Stimulated activated CD8-positive, alpha-beta memory T cell treated with anti-CD3 and anti-CD28 coated beads, Interleukin-7, amount 100 ng/mL, for 1 hour (primary cell): ENCODE measurements at regions not wholly inside any gene's neighbourhood (a gene's known extent, or its start where the extent isn't known, plus 50 kb on each side); places are given as distances from the start of the nearest gene placed in this dataset.
"Not testable (repeated sequence)": the region's sequence is repeated elsewhere in the genome, so short reads cannot be mapped to it uniquely, and the experiment has no call there.

Experiments
- DNase-seq, 2 donors: peaks; one replicate each; pipeline ENCODE4 v3.0.0-alpha.2; 2020; ENCODE audit warnings: low read depth in 2 of 2

DNA sequence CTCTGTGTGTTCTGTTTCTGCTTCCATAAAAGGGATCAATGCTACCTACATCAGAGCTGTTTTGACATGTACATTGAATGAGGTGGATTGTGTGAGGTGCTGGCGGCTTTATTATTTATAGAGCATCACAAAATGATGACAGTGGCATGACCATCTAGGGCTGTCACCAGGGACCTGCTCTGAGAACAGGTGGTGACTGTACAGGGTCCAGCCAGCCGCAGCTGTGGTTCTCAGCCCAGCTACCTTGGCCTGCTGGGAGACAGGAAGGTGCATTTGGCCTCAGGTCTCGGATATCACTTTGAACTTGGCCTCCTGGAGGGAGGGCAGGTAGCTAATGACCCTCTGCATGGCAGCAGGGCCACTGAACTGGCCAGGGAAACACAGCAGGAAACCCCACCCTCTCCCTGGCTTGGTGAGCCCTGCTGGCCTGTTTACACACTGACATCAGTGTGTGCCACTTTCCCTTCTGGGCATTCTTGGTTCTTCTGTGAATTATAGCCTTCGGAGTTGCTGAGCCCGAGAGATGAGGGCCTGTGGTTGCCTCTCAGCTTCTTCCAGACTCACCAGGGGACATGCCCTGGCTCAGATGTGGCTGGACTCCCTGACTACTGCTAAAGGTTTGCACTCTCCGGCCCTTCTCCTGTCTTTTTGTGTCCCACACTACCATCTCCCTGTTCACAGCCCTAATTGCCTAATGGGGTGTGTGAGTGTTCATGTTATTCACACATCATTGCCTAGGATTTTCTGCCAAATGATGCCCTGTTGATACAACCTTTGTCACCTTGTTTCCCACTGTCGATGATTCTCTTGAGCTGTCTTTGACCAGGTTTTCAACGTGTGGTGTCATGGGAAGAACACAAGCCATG, 109.2 kb upstream of the RAB12 start:
- DNase-seq = no peak

- no peak for DNase-seq
Observed at GRCh38 chr18:8501044-8501443, 108.2 kb upstream of the RAB12 start.

DNA sequence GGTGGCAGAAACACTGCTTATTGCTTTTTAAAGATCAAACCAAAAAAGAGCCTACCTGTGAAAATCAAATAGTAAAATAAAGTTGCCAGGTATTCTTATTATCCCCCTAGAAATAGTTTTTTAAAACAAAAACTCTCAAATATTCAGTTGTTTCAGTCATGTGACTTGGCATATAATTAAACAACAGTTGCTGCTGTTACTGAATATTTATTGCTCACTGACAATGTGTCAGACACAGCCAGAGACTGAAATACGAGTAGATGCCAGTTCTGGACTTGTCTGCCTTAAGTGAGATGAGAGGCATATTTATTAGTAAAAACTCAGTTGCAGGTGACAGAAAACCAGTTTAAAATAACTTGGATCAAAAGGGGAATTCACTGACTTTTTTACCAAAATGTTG, 106.0 kb upstream of the RAB12 start:
- no peak for DNase-seq

DNA sequence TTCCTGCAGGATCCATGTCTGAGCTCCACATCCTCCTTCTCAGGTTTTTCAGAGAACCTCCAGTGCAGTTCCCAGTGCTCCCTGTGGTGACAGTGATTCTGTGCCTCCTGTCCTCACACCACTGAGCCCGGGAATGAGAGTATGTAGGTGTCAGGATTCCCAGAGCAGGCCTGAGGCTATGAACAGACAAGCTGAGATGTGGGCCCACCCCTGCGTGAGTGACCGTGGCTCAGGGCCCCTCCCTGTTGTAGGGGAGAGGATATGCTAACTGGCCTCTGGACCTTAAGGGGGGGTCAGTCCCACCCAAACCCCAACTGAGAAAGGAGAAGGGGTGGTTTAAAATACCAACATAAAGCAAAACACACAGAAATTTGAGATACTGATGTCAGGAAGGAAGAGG, 104.8 kb upstream of the RAB12 start:
- DNase-seq = no peak

DNA sequence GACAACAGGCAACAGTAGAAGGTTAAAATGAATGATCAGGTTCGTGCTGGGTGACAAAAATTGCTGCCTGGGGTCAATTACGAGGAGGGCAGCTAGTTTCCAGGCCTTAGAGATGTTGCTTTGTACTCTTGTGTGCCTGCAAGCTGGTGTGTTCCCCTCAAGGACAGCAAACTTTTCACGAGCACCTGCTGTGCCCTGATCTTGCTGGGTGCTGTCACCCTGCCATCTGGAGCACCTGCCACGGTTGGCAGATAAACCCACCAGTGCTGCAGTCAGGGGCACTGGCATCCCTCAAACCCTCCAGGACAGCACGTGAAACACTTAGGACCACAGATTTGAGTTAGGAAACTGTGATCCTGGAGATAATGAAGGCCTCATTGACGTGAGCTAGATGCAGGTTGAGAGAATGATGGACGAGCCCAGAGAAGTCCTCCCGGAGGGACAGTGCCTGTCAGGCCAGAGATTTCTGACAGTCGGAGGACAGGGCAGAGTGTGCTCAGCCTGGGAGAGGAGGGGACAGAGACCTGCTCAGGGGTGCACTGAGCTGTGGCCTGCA, 104.3 kb upstream of the RAB12 start:
- DNase-seq = no peak

DNA sequence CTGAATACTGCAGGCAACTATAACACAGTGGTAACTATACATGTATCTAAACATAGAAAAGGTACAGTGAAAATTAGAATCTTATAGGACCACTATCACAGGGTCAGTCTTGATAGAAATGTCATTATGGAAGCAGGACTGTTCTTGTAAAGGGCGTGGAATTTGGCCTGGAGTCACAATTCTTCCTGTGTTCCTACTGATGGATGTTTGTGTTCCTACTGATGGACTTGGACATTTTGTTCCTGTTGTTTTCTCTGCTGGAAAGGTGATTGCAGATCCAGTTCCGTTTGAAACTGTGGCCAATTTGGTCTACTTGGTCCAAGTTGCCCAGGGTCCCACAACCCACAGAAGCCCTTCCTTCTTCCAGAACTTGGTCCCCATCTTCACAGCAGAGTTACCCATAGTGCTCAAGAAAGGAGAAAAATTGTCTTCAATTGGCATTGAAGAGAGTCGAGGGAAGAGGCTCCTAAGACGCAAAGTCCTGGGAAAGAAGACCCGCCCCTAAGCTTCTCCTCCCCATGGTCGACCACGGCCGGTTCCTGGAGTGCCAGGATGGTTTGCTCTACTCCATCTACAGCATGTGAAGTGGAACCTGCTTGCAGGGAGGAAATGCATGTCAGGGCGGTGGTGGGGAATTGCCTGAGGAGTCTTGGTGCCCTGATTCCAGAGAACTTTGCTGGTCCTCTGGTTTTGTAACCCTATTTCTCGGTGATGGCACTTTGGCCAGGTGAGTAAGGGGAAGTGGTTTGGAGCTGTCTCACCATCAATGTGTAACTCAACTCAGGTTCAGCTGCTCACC, 102.8 kb upstream of the RAB12 start:
- no peak for DNase-seq

- no peak for DNase-seq
Observed at GRCh38 chr18:8507361-8507760, 101.9 kb upstream of the RAB12 start.

GRCh38 chr18:8507915-8508705, 101.1 kb upstream of the RAB12 start:
- DNase-seq = no peak

DNA sequence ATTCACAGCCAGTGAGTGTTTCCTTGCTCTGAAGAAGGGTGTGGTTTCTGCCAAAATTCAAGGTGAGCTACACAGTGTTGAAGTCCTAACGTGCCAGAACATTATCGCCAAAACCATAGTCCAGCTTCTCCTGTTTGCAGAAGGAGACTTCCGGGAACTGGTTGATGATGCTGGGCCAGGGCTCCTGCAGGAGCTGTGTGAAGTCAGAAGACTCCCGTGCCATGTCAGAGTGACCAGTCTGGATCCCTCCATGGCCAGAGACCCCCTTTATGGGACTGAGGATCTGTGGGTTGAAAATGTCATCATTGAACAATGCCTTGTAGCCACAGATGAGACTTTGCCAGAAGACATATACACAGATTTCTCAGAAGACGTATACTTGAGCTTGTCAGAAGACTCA, 96.0 kb upstream of the RAB12 start:
- DNase-seq = no peak

DNA sequence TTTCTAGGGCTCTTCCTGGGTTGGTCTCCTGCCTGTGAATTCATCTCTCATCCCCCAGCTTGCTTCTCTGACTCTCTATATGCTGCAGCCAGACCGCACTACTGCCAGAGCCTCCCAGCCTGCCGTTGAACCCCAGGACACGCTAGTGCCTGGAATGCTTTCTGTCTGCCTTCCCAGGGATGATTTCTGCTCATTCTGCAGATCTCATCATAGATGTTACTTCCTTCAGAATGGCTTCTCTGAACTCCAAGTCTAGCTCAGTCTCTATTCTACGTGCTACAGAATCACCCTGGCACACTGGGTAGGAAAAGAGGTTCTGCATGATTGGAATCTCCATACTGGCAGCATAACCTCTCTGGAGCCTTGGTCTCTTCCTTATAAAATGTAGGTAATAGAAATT, 94.8 kb upstream of the RAB12 start:
- DNase-seq = no peak

GRCh38 chr18:8515142-8515865, 93.9 kb upstream of the RAB12 start:
- no peak for DNase-seq

GRCh38 chr18:8516371-8517250, 92.6 kb upstream of the RAB12 start:
- DNase-seq = no peak

DNA sequence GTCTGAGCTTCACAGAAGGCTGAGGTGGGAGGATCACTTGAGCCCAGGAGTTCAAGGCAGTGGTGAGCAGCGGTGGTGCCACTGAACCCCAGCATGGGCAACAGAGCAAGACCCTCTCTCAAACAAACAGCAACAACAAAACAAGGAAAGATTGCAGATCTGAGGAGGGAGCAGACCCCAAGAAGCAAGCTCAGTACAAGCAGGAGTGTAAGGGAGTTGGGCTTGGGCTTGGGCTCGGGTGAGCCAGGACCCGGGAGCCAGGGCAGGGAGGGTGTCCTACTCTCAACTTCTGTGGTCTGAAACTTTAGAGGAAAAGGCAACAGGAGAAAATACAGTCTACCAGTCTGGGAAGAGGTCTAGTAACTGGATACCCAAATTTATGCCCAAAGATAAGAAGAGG, 92.0 kb upstream of the RAB12 start:
- DNase-seq = no peak

DNA sequence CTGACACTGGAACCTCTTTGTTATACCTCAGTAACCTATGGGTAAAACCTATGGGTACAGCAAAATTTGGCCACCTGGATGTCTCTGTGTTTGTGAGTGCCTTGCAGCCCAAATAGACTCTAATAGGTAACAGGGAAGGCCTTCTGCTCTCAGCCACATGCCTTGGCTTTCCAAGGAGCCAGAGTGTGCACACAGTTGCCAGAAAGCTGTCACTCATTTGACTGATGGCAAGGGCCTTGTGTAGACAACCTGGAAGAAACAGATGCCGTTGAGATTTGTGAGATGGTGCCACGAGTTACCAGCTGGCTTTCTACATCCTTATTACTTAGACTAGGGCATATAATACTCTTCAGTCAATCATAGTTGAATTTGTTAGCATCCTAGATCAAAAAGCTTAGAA, 90.1 kb upstream of the RAB12 start:
- DNase-seq = no peak

GRCh38 chr18:8520266-8520665, 89.0 kb upstream of the RAB12 start:
- DNase-seq = no peak

GRCh38 chr18:8522756-8523155, 86.5 kb upstream of the RAB12 start:
- no peak for DNase-seq

DNA sequence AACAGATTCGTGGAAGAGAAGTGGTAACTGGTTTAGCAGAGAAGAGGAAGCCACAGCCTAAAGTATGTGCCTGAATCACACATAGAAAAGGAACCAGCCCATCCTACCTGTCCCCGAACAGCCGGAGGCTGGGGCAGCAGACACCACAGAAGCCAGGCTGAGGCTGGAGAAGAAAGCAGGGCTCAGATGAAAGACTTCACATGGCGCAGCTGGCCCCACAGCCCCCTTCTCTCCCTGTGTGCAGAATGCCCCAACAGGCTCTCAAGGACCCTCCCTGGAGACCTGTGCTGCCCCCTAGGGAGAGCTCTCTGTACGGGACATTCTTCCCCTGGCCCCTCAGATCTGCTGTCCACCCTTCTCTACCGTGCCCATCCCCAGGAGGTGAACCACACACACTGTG, 83.5 kb upstream of the RAB12 start:
- no peak for DNase-seq

DNA sequence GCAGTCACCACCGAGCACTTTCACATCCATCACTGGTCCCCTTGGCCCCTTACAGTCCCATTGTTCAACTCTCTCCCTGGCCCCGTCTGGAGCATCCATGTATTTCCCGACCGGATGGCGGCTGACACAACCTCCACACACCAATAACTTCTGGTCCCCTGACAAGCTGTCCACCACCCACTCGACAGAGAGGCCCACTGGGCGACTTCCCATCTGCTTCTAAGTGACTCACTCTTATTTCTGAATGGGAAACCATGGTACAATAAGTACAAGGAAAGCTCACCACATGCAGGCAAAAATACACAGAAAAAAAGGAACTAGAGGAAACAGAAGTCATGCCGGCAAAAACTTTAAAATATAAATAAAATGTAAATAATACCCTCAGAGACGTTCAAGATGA, 82.9 kb upstream of the RAB12 start:
- no peak for DNase-seq

GRCh38 chr18:8529609-8530008, 79.6 kb upstream of the RAB12 start:
- DNase-seq = no peak

DNA sequence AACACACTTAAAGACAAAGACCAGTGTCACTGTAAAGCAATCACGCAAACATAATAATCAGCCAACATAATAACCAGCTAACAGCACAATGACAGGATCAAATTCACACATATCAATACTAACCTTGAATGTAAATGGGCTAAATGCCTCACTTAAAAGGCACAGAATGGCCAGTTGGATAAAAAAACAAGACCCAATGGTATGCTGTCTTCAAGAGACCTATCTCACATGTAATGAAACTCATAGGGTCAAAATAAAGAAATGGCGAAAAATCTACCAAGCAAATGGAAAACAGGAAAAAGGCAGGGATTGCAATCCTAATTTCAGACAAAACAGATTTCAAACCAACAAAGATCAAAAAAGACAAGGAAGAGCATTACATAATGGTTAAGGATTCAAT, 78.2 kb upstream of the RAB12 start:
- not testable (repeated sequence) for DNase-seq
